GM04504 (cell line): ENCODE measurements at regions not wholly inside any gene's neighbourhood (a gene's known extent, or its start where the extent isn't known, plus 50 kb on each side); places are given as distances from the start of the nearest gene placed in this dataset.
A peak's percentile ranks its signal among the peaks of the same experiment; 100 is the strongest.

Experiments used
- DNase-seq: peaks from one replicate; pipeline ENCODE4 v3.0.0-alpha.2; 2012; ENCODE audit warnings: low read depth

- no peak for DNase-seq
These were observed 161.1 kb upstream of the PKDCC start for GRCh38 chr2:41886757-41887156.

- no peak for DNase-seq
These were observed 157.5 kb upstream of the PKDCC start for GRCh38 chr2:41890341-41890740.

GRCh38 chr2:41892476-41892875 is 155.3 kb upstream of the PKDCC start:
- DNase-seq = no peak

DNA sequence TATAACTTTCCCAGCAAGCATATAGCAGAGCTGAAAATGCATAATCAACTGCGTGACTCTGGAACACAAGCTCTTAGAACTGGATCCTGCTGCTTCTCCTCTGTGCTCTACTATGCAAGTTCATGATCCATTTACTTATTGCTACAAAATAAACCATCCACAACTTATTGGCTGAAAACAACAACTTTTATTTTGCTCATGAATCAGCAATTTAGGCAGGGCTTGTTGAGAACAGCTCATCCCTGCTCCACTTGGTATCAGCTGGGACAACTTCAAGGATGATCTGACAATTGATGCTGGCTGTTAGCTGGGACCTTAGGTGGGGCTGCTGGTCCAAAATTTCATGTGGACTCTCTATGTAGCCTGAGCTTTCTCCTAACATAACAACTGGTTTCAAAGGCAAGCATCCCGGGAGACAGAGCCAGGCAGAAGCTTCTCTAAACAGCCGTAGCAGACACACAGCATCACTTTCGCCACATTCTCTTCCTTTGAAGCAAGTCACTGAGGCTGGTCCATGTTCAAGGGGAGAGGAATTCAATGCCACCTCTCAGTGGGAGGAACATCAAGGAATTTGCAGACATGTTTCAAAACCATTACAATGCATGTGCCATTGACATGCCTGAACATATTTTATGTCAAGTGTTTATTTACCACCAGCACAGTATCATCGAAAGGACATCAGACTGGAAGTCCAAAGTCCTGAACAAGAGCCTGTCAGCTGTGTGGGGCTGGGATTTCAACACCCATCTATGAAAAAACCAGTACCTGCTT is 153.1 kb upstream of the PKDCC start:
- DNase-seq = no peak

DNA sequence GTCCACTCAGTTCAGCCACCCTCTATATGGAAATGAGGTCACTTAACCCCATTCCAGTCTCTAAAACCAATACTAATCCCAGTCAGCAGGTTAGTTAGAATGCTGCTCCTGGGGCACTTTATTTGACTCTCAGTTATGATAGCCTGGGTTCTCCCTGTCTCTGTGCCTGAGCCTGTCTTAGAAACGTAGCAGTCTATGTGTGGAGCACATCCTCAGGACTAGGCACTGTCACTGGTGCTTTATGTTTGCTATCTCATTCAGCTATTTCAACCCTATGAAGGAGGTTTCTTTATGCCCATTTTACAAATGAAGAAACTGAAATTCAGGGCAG is 152.5 kb upstream of the PKDCC start:
- DNase-seq = no peak

DNA sequence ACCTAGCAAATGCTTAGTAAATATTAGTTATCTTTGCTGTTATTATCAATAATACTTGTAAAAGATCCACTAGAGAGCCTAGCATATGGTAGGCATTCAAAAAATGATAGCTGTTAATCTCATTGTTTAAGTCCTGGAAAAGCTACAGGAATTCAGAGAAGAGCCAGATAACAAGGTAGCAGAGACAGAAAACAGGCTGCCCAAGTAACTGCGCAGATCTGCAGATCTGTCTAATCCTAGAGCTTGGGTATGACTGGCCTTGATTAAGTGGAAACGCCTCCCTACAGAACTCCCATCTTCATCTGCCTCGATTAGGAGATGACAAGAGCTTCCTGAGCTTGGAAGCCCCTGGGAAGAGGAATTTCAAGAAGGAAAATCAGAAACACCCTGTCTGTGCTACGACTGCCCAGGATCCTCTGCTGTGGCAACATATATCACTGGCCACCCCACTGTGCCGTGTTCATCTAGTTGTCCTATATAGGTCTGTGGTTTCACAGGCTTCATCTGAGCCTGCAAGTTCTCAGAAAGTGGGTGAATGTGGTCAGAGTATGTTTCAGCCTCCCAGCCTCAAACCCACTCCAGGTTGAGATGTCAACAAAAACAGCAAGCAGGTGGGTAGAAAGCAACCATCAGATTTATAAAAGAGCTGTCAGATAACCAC is 151.5 kb upstream of the PKDCC start:
- no peak for DNase-seq

DNA sequence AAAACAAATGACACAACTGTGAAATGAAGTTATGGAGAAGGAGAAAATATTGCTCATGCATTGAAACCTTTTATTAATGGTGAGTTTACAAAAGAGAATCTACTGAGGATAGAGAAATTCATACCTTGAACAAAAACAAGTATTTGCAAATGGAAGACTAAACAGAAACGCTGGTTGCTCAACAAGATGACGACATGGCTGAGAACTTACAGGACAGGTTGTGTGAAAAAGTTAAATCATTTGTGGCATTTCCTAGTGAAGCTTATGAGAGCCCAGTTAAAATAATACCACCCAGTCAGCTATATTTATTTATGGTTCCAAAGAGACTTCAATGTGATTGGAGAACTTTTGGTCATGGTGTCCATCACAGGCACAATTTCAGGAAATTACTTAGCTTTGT is 148.6 kb upstream of the PKDCC start:
- DNase-seq = no peak

GRCh38 chr2:41900101-41900577 is 147.7 kb upstream of the PKDCC start:
- no peak for DNase-seq

DNA sequence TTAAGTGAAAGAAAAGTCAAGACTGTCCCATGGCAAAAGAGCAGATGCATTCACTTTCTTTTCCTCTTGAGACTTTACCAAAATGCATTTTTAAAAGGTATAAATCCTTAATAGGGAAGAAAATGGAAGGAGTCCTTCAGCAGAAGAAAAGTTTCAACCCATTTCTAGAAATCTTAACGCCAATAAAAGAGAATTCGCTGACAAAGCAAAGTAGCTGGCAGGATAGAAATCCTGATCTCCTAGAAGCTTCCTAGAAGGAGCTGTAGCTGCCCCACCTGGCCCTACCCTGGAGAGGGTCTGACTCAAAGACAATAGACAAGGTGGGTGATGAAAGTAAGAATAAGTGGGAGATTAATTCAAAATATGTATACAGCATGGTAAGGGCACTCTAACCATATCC is 144.9 kb upstream of the PKDCC start:
- no peak for DNase-seq

DNA sequence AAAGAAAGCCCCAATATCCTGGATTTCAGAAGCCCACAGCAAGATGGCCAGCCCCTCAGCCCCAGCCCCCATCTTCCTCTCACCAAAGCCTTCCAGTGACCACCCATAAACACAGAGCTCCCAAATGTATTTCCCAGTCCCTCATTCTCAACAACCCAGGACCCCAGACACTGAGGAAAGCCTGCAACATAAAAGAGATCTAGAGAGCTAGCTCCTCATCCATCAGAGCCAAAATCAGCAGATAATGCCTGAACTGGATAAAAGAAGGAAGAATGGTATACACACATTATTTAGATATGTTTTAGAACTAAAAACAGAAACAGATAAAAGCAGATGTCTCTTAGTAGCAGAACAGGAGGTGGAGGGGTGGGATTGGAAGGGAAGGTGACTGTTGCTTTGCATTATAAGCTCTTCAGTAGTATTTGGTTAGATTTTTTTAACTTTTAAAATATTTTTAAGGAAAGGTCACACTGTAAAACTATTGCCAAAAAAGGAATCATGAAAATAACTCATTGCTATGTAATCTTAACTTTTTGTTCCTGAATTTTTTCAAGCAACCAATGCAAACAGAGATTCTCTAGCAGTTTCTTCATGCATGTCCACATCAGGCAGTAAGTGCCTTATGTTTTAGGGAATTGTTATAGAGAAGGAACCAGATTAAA is 144.2 kb upstream of the PKDCC start:
- no peak for DNase-seq

- DNase-seq = no peak
These were observed 143.4 kb upstream of the PKDCC start for GRCh38 chr2:41904459-41904858.

DNA sequence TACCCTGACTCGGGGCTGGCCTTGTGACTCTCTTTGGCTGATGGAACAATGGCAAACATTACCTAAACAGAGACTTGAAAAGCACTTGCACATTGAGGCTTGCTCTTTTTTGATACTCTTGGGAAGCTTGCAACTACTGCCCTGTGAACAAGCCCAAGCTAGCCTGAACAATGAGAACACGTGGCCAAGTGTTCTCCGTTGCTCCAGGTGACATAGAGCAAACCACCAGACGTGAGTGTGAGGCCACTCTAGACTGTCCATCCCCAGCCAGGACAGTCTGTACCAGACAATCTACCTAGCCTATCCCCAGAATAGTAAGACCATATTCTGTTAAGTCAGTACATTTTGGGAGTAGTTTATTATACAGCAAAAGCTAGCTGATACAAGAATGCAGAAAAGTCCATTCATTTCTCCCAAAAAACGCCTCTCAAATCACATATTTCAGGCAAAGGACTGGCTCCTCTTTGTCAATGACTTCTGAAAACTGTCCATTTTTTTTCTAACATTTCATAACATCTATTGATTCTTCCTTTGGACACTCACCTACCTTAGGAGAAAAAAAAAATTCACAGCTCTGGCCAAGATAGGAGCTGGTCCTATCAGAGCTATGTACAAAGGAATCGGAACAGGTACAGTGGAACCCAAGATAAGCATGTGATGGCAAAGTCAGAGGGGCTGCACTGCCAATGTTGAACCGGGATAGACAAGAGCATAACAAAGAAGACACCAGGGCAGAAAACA is 142.1 kb upstream of the PKDCC start:
- DNase-seq = no peak

DNA sequence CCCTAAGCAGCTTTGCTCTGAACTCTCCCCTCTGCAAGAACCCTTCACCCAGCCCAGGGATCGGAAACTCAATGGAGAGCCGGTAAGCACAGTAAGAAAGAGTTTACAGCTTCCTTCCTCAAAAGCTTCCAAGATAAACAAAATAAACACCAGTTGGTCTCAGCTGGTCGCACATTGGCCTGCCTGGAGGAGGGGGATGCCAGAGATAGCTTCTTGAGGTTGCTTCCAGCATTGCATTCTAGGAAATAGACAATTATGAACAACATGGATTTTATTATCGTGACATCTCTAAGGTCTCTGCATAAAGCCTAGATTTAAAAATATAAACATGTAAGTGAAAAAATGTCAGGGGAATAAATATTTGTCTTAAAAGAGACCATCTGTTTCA is 141.5 kb upstream of the PKDCC start:
- DNase-seq = peak; percentile 41

DNA sequence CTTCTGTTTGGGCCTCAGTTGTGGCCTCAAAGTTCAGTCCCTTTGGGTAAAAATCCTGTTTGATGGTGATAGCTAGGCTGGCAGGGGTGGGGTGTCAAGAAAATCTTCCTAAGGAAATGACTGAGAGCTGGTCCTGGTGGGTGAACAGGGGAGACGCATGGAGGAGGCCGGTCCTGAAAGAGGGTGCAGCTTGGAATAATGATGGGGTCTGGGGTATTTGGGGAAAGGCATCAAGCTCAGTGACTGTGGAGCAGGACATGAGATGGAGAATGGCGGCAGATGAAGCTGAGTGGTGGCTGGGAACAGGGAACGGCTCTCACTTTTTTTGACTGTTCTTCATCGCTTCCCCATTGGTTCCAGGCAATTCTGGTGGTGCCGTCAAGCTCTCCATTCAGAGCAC is 140.7 kb upstream of the PKDCC start:
- no peak for DNase-seq

- DNase-seq = no peak
These were observed 140.0 kb upstream of the PKDCC start for GRCh38 chr2:41907771-41908207.

- no peak for DNase-seq
These were observed 139.5 kb upstream of the PKDCC start for GRCh38 chr2:41908349-41908748.

DNA sequence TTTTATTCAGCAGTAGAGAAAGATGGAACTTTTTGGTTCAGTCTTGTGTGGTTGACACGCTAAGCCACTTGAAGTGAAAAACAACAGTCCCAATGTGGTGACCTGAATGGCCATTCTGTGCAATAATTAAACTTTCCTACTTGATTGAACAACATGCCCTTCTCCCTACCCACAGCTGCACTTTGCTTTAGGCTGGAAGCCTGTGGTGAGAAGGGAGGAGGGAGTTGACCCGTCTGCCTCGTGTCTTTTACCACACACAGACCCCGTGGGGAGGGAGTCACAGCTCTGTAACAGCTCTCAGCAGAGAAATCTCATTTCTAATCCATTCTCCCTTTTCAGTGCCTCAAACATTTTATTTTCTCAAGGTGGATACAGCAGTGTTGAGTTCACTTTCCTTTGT is 138.2 kb upstream of the PKDCC start:
- no peak for DNase-seq

DNA sequence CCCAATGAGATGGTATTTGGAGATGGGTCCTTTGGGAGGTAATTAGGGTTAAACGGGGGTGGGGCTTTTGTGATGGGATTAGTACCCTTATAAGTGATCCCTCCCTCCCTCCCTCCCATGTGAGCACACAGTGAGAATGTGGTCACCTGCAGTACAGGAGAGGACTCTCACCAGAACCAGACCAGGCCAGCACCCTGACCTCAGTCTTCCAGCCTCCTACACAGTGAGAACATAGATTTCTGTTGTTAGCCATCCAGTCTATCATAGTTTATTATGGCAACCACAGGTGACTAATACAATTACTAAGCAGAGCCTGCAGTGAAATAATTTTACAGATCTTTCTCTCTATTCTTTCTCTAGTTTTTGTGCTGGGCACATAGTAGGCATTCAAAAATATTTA is 137.7 kb upstream of the PKDCC start:
- no peak for DNase-seq

GRCh38 chr2:41911033-41911432 is 136.8 kb upstream of the PKDCC start:
- DNase-seq = no peak

DNA sequence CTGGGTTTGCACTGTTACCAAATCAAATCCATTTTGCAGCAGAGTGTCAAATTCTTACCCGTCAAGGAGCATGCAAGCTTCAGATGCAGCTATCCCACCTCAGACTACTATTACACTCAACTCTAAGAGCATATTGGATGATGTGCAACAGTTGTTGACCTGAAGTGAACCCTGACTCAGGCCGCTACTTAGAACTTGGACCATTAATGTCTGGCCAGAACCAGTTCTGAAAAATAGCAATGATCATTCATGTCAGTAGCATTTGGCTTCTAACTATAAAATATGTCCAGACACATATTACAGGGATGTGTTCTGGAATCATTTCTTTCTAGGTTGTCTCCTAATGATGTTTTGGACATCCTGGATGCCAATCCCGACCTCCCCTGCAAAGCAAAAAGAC is 135.5 kb upstream of the PKDCC start:
- DNase-seq = no peak

- DNase-seq = no peak
These were observed 135.0 kb upstream of the PKDCC start for GRCh38 chr2:41912776-41913175.

DNA sequence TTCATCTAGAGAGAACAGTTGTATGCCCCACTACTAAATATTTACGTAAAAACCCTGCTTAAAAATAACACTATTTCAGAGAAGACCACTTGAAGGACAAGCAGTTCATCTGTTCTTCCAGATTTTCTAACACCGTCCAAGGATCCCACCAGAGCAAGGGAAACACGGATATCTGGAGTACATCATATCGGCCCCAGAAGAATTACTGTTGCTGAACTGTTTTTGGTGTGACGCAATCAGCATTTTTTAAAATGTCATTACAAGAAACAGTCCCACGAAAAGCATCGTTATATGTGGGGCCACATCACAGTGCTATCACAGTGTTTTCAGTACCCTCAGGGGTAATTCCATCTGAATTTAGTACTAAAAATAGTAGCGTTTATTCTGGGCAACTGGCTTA is 134.5 kb upstream of the PKDCC start:
- DNase-seq = no peak
